Neural cell (in vitro differentiated cells): ENCODE measurements at regions not wholly inside any gene's neighbourhood (a gene's known extent, or its start where the extent isn't known, plus 50 kb on each side); places are given as distances from the start of the nearest gene placed in this dataset.

Experiments
- H2AFZ ChIP-seq: fragments of 200-600, 300-800 bp; sonication (generic), shearing (Covaris generic); 2 replicates; pipeline ENCODE4 v1.6.0; 2014; ENCODE audit warnings: low read depth, mild to moderate bottlenecking, antibody characterized with exemption, low read length, moderate library complexity
- H3F3A ChIP-seq: fragments of 200-600 bp; shearing (Covaris generic); 2 replicates; pipeline ENCODE4 v1.6.1; 2016; ENCODE audit warnings: mild to moderate bottlenecking, moderate library complexity, mixed read lengths, antibody characterized with exemption, low read length; ENCODE audit not compliant: insufficient read depth, poor library complexity, severe bottlenecking
- H3K27ac ChIP-seq: fragments of 200-600, 300-800 bp; sonication (generic), shearing (Covaris generic); 2 replicates; pipeline ENCODE4 v1.5.1; 2014; ENCODE audit warnings: mild to moderate bottlenecking, low read length, moderate library complexity
- H3K27me3 ChIP-seq: fragments of 300-800, 200-600 bp; sonication (generic), shearing (Covaris generic); 2 replicates; pipeline ENCODE4 v1.6.0; 2014; ENCODE audit warnings: mild to moderate bottlenecking, low read depth, low read length, moderate library complexity; ENCODE audit not compliant: insufficient read depth
- H3K36me3 ChIP-seq: fragments of 300-800, 200-600 bp; sonication (generic), shearing (Covaris generic); 2 replicates; pipeline ENCODE4 v1.5.1; 2014; ENCODE audit warnings: mild to moderate bottlenecking, antibody characterized with exemption, low read length, moderate library complexity; ENCODE audit not compliant: insufficient read depth
- H3K4me2 ChIP-seq: fragments of 300-800, 200-600 bp; sonication (generic), shearing (Covaris generic); 2 replicates; pipeline ENCODE4 v1.6.0; 2014; ENCODE audit warnings: mild to moderate bottlenecking, low read length
- H3K4me3 ChIP-seq: fragments of 300-800, 200-600 bp; sonication (generic), shearing (Covaris generic); 2 replicates; pipeline ENCODE4 v1.5.1; 2014; ENCODE audit warnings: mild to moderate bottlenecking, low read length, moderate library complexity
- H3K79me2 ChIP-seq: fragments of 200-600 bp; shearing (Covaris generic); replicated peaks from 2 replicates; pipeline ENCODE4 v1.6.0; 2014; ENCODE audit warnings: mild to moderate bottlenecking, low read length, moderate library complexity; ENCODE audit not compliant: insufficient read depth
- H3K9ac ChIP-seq: fragments of 300-800, 200-600 bp; sonication (generic), shearing (Covaris generic); 2 replicates; pipeline ENCODE4 v1.6.1; 2016; ENCODE audit warnings: mild to moderate bottlenecking, low read length, mixed read lengths
- H3K9me2 ChIP-seq: fragments of 200-600 bp; shearing (Covaris generic); 2 replicates; pipeline ENCODE4 v1.6.1; 2016; ENCODE audit warnings: mild to moderate bottlenecking, low read length, mixed read lengths; ENCODE audit not compliant: insufficient read depth
- H3K9me3 ChIP-seq: fragments of 200-600, 300-800 bp; sonication (generic), shearing (Covaris generic); 2 replicates; pipeline ENCODE4 v1.6.1; 2016; ENCODE audit warnings: mild to moderate bottlenecking, mixed run types, low read length, moderate library complexity, mixed read lengths
- H4K20me1 ChIP-seq: fragments of 200-600 bp; shearing (Covaris generic); 2 replicates; pipeline ENCODE4 v1.6.1; 2016; ENCODE audit warnings: mild to moderate bottlenecking, mixed run types; ENCODE audit not compliant: insufficient read depth
- EP300 ChIP-seq: fragments of 450-650 bp; conservative IDR thresholded peaks from 2 replicates; pipeline ENCODE4 v1.6.1; 2014; ENCODE audit warnings: antibody characterized with exemption, mild to moderate bottlenecking, moderate library complexity; ENCODE audit not compliant: poor library complexity, severe bottlenecking
- EZH2 ChIP-seq: fragments of 200-600, 300-800 bp; shearing (Covaris generic), sonication (generic); IDR thresholded peaks from 2 replicates; pipeline ENCODE4 v1.6.1; 2014; ENCODE audit warnings: antibody characterized with exemption, low read length, borderline replicate concordance, mild to moderate bottlenecking; ENCODE audit not compliant: insufficient read depth, poor library complexity, severe bottlenecking
- MXI1 ChIP-seq: fragments of 450-650 bp; conservative IDR thresholded peaks from 2 replicates; pipeline ENCODE4 v1.6.1; 2014; ENCODE audit warnings: antibody characterized with exemption, mild to moderate bottlenecking; ENCODE audit not compliant: poor library complexity, severe bottlenecking
- POLR2AphosphoS5 ChIP-seq: IDR thresholded peaks from 2 replicates; pipeline ENCODE4 v1.6.1; 2012
- RAD21 ChIP-seq: fragments of 450-650 bp; conservative IDR thresholded peaks from 2 replicates; pipeline ENCODE4 v1.6.1; 2014; ENCODE audit warnings: antibody characterized with exemption, mild to moderate bottlenecking, moderate library complexity
- SMC3 ChIP-seq: fragments of 450-650 bp; conservative IDR thresholded peaks from 2 replicates; pipeline ENCODE4 v1.6.1; 2014; ENCODE audit warnings: antibody characterized with exemption, mild to moderate bottlenecking, moderate library complexity; ENCODE audit not compliant: poor library complexity
- TAF1 ChIP-seq: IDR thresholded peaks from 2 replicates; pipeline ENCODE4 v1.6.1; 2012; ENCODE audit warnings: low read depth
- TF ChIP-seq, protein P1 (sequence below): IDR thresholded peaks from 2 replicates; pipeline ENCODE4 v1.6.1; 2012; ENCODE audit warnings: borderline replicate concordance
- TF ChIP-seq, protein P2 (sequence below): fragments of 450-650 bp; IDR thresholded peaks from 2 replicates; pipeline ENCODE4 v1.5.1; 2014; ENCODE audit warnings: antibody characterized with exemption, mild to moderate bottlenecking, moderate library complexity; ENCODE audit not compliant: poor library complexity, severe bottlenecking

DNA sequence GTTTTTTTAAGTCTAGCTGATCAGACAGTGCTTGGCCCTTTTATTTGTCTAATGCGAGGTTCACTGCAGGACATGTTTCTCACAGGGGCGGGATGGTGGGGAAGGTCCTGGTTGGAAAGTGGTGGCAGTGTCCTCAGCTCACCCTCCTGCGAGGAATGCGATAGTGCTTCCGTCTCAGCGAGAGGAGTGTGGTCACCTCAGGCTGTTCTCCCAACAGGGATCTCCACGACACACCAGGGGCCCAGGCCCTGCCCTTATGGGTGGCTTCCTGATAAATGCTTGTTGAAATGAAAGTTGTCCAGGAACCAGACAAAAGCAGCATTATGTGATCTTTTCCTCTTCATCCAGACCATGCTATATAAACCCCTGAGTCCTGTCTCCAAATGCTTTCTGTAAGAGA, 70.1 kb downstream of the BOLA3 start:
- H3K27me3 ChIP-seq, result no peaks in the 10 kb centered on the region
- no peak overlapping the region for H3K4me3 ChIP-seq
- H3K9me3 ChIP-seq, result no peaks in the 10 kb centered on the region
- no peaks in the 10 kb centered on the region for H3F3A ChIP-seq
- H3K4me2 ChIP-seq, result no peak overlapping the region
- peaks cover 18% of the 10 kb centered on the region for H3K79me2 ChIP-seq
- H3K36me3 ChIP-seq, result no peaks in the 10 kb centered on the region
- no peaks in the 10 kb centered on the region for H4K20me1 ChIP-seq
- TF ChIP-seq, protein P1, sequence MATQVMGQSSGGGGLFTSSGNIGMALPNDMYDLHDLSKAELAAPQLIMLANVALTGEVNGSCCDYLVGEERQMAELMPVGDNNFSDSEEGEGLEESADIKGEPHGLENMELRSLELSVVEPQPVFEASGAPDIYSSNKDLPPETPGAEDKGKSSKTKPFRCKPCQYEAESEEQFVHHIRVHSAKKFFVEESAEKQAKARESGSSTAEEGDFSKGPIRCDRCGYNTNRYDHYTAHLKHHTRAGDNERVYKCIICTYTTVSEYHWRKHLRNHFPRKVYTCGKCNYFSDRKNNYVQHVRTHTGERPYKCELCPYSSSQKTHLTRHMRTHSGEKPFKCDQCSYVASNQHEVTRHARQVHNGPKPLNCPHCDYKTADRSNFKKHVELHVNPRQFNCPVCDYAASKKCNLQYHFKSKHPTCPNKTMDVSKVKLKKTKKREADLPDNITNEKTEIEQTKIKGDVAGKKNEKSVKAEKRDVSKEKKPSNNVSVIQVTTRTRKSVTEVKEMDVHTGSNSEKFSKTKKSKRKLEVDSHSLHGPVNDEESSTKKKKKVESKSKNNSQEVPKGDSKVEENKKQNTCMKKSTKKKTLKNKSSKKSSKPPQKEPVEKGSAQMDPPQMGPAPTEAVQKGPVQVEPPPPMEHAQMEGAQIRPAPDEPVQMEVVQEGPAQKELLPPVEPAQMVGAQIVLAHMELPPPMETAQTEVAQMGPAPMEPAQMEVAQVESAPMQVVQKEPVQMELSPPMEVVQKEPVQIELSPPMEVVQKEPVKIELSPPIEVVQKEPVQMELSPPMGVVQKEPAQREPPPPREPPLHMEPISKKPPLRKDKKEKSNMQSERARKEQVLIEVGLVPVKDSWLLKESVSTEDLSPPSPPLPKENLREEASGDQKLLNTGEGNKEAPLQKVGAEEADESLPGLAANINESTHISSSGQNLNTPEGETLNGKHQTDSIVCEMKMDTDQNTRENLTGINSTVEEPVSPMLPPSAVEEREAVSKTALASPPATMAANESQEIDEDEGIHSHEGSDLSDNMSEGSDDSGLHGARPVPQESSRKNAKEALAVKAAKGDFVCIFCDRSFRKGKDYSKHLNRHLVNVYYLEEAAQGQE, result no peak
- TF ChIP-seq RAD21 (no peak), EZH2 (no peak), MXI1 (no peak), EP300 (no peak), POLR2AphosphoS5 (no peak), TAF1 (no peak), SMC3 (no peak)
- TF ChIP-seq, protein P2, sequence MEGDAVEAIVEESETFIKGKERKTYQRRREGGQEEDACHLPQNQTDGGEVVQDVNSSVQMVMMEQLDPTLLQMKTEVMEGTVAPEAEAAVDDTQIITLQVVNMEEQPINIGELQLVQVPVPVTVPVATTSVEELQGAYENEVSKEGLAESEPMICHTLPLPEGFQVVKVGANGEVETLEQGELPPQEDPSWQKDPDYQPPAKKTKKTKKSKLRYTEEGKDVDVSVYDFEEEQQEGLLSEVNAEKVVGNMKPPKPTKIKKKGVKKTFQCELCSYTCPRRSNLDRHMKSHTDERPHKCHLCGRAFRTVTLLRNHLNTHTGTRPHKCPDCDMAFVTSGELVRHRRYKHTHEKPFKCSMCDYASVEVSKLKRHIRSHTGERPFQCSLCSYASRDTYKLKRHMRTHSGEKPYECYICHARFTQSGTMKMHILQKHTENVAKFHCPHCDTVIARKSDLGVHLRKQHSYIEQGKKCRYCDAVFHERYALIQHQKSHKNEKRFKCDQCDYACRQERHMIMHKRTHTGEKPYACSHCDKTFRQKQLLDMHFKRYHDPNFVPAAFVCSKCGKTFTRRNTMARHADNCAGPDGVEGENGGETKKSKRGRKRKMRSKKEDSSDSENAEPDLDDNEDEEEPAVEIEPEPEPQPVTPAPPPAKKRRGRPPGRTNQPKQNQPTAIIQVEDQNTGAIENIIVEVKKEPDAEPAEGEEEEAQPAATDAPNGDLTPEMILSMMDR, result no peak
- H3K9me2 ChIP-seq, result no peaks in the 10 kb centered on the region
- H3K9ac ChIP-seq, result no peak overlapping the region
- no peak overlapping the region for H3K27ac ChIP-seq
- no peak overlapping the region for H2AFZ ChIP-seq

- no peaks in the 10 kb centered on the region for H3K9me2 ChIP-seq
- H3K4me3 ChIP-seq, result no peak overlapping the region
- no peak overlapping the region for H3K27ac ChIP-seq
- no peaks in the 10 kb centered on the region for H3F3A ChIP-seq
- no peak overlapping the region for H3K4me2 ChIP-seq
- no peaks in the 10 kb centered on the region for H3K27me3 ChIP-seq
- H2AFZ ChIP-seq, result no peak overlapping the region
- TF ChIP-seq, protein P2, result no peak
- TF ChIP-seq EZH2 (no peak), RAD21 (no peak), MXI1 (no peak), SMC3 (no peak), POLR2AphosphoS5 (no peak), EP300 (no peak), TAF1 (no peak)
- TF ChIP-seq, protein P1, result no peak
- no peak overlapping the region for H3K9ac ChIP-seq
- H3K79me2 ChIP-seq, result peaks cover 11% of the 10 kb centered on the region
- H3K9me3 ChIP-seq, result no peaks in the 10 kb centered on the region
- H4K20me1 ChIP-seq, result no peaks in the 10 kb centered on the region
- H3K36me3 ChIP-seq, result no peaks in the 10 kb centered on the region
Observed at GRCh38 chr2:74078466-74078865, 69.2 kb downstream of the BOLA3 start.
